ENCODE measurements at regions not wholly inside any gene's neighbourhood (a gene's known extent, or its start where the extent isn't known, plus 50 kb on each side); places are given as distances from the start of the nearest gene placed in this dataset.

GRCh38 chr16:86771506-86772460 lies 193.4 kb downstream of the FOXL1 start:
- no peak for DNase-seq (ENCODE audit: low spot score)

GRCh38 chr16:86772671-86773353 lies 194.5 kb downstream of the FOXL1 start:
- no peak for DNase-seq (ENCODE audit: low spot score)

GRCh38 chr16:86773354-86773715 lies 195.0 kb downstream of the FOXL1 start:
- DNase-seq (ENCODE audit: low spot score) = no peak

GRCh38 chr16:86774931-86775330 lies 196.6 kb downstream of the FOXL1 start:
- no peak for DNase-seq (ENCODE audit: low spot score)

- DNase-seq (ENCODE audit: low spot score) = no peak
Observed at GRCh38 chr16:86775511-86775921, 197.2 kb downstream of the FOXL1 start.

- no peak for DNase-seq (ENCODE audit: low spot score)
Observed at GRCh38 chr16:86777381-86777946, 199.1 kb downstream of the FOXL1 start.

- DNase-seq (ENCODE audit: low spot score) = no peak
Observed at GRCh38 chr16:86778108-86778745, 199.9 kb downstream of the FOXL1 start.

- no peak for DNase-seq (ENCODE audit: low spot score)
Observed at GRCh38 chr16:86778978-86779377, 200.6 kb downstream of the FOXL1 start.

GRCh38 chr16:86781046-86781445 lies 202.7 kb downstream of the FOXL1 start:
- DNase-seq (ENCODE audit: low spot score) = no peak

GRCh38 chr16:86783636-86784626 lies 205.6 kb downstream of the FOXL1 start:
- no peak for DNase-seq (ENCODE audit: low spot score)

GRCh38 chr16:86786338-86786737 lies 208.0 kb downstream of the FOXL1 start:
- DNase-seq (ENCODE audit: low spot score) = no peak

- no peak for DNase-seq (ENCODE audit: low spot score)
Observed at GRCh38 chr16:86786994-86787393, 208.6 kb downstream of the FOXL1 start.

GRCh38 chr16:86787538-86787937 lies 209.2 kb downstream of the FOXL1 start:
- no peak for DNase-seq (ENCODE audit: low spot score)

GRCh38 chr16:86789621-86790051 lies 211.3 kb downstream of the FOXL1 start:
- no peak for DNase-seq (ENCODE audit: low spot score)

GRCh38 chr16:86791287-86792035 lies 213.1 kb downstream of the FOXL1 start:
- DNase-seq (ENCODE audit: low spot score) = no peak

- DNase-seq (ENCODE audit: low spot score) = no peak
Observed at GRCh38 chr16:86794216-86794864, 216.0 kb downstream of the FOXL1 start.

- DNase-seq (ENCODE audit: low spot score) = no peak
Observed at GRCh38 chr16:86797700-86798099, 219.4 kb downstream of the FOXL1 start.

GRCh38 chr16:86798247-86799041 lies 220.1 kb downstream of the FOXL1 start:
- no peak for DNase-seq (ENCODE audit: low spot score)

- DNase-seq (ENCODE audit: low spot score) = no peak
Observed at GRCh38 chr16:86799367-86799766, 221.0 kb downstream of the FOXL1 start.
